GM23248 (cell line): ENCODE measurements at regions not wholly inside any gene's neighbourhood (a gene's known extent, or its start where the extent isn't known, plus 50 kb on each side); places are given as distances from the start of the nearest gene placed in this dataset.

Experiments
- DNase-seq: peaks from one replicate; pipeline ENCODE4 v3.0.0-alpha.2; 2015
- H2AFZ ChIP-seq: fragments of 200-600 bp; sonication (generic); 2 replicates; pipeline ENCODE4 v1.6.1; 2016; ENCODE audit warnings: antibody characterized with exemption
- H3F3A ChIP-seq: fragments of 200-600 bp; sonication (generic); 2 replicates; pipeline ENCODE4 v1.6.1; 2016; ENCODE audit warnings: mild to moderate bottlenecking, antibody characterized with exemption, mixed run types; ENCODE audit not compliant: insufficient read depth
- H3K27ac ChIP-seq: fragments of 200-600 bp; sonication (generic); 2 replicates; pipeline ENCODE4 v1.5.1; 2016; ENCODE audit warnings: mild to moderate bottlenecking
- H3K27me3 ChIP-seq: fragments of 200-600 bp; sonication (generic); replicated peaks from 2 replicates; pipeline ENCODE4 v1.6.1; 2016; ENCODE audit warnings: mild to moderate bottlenecking; ENCODE audit not compliant: insufficient read depth
- H3K36me3 ChIP-seq: fragments of 200-600 bp; sonication (generic); 2 replicates; pipeline ENCODE4 v1.6.1; 2016; ENCODE audit warnings: low read depth, mild to moderate bottlenecking
- H3K4me1 ChIP-seq: fragments of 200-600 bp; sonication (generic); 2 replicates; pipeline ENCODE4 v1.6.1; 2016; ENCODE audit warnings: mild to moderate bottlenecking; ENCODE audit not compliant: insufficient read depth
- H3K4me2 ChIP-seq: fragments of 200-600 bp; sonication (generic); one replicate; pipeline ENCODE4 v1.6.1; 2016; ENCODE audit warnings: mild to moderate bottlenecking; ENCODE audit not compliant: unreplicated experiment
- H3K4me3 ChIP-seq: fragments of 200-600 bp; sonication (generic); 2 replicates; pipeline ENCODE4 v1.5.1; 2016; ENCODE audit warnings: mild to moderate bottlenecking
- H3K79me2 ChIP-seq: fragments of 200-600 bp; sonication (generic); 2 replicates; pipeline ENCODE4 v1.6.1; 2016; ENCODE audit warnings: mild to moderate bottlenecking; ENCODE audit not compliant: insufficient read depth
- H3K9ac ChIP-seq: fragments of 200-600 bp; sonication (generic); 2 replicates; pipeline ENCODE4 v1.6.1; 2016; ENCODE audit warnings: mild to moderate bottlenecking
- H3K9me2 ChIP-seq: fragments of 200-600 bp; sonication (generic); 2 replicates; pipeline ENCODE4 v1.6.1; 2016; ENCODE audit warnings: mixed run types, mild to moderate bottlenecking, moderate library complexity; ENCODE audit not compliant: insufficient read depth
- H3K9me3 ChIP-seq: fragments of 200-600 bp; sonication (generic); one replicate; pipeline ENCODE4 v1.6.1; 2017; ENCODE audit warnings: low read depth
- H4K20me1 ChIP-seq: fragments of 200-600 bp; sonication (generic); 2 replicates; pipeline ENCODE4 v1.6.0; 2016; ENCODE audit not compliant: insufficient read depth
- EZH2 ChIP-seq: fragments of 200-600 bp; sonication (generic); IDR thresholded peaks from 2 replicates; pipeline ENCODE4 v1.6.1; 2018; ENCODE audit warnings: antibody characterized with exemption, mild to moderate bottlenecking; ENCODE audit not compliant: insufficient read depth, poor library complexity, severe bottlenecking
- EZH2phosphoT487 ChIP-seq: fragments of 200-600 bp; sonication (generic); IDR thresholded peaks from 2 replicates; pipeline ENCODE4 v1.6.1; 2018; ENCODE audit warnings: antibody characterized with exemption, moderate library complexity, mild to moderate bottlenecking, low read depth; ENCODE audit not compliant: insufficient read depth
- WGBS, 2 experiments: methylation state at CpG; one replicate each; pipeline ENCODE4 v1.1.6; 2015 to 2017; ENCODE audit warnings: low lambda C conversion rate in 2 of 2, low coverage in 1 of 2; ENCODE audit errors: missing lambda C conversion rate in 2 of 2; 5-methylcytosine and 5-hydroxymethylcytosine counted together
- in situ Hi-C: fragments of 300-500 bp; cut with MboI; formaldehyde crosslinking; loops from 2 replicates; pipeline ENCODE4 v1.15.0; 2020

DNA sequence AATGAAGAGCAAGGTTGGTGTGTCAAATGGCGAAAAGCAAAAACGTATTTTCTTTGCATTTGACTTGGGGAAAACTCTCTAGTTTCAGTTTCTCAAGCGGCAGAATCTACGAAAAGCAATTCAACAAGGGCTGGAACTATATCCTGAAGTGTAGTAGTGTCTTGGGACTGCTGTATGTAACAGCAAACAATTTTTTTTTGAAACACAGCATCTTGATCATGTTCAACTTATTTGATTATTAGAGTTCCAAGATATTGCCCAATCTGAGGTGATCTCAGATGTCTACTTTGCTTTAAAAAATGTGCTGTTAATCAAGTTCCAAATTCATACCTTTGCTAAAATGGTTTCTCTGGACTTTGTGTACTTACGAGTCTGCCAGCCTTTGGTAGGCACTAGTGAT is 120.6 kb downstream of the ZWINT start:
- Histone ChIP-seq H2AFZ (no peak overlapping the region), H3K27ac (no peak overlapping the region), H3K4me3 (no peak overlapping the region), H3K79me2 (no peaks in the 10 kb centered on the region), H3F3A (no peaks in the 10 kb centered on the region), H3K4me2 (no peak overlapping the region), H3K27me3 (no peaks in the 10 kb centered on the region), H4K20me1 (no peaks in the 10 kb centered on the region), H3K9me3 (no peaks in the 10 kb centered on the region), H3K9ac (no peak overlapping the region), H3K9me2 (no peaks in the 10 kb centered on the region; the same call in 1 of the 2 replicates), H3K4me1 (no peaks in the 10 kb centered on the region), H3K36me3 (no peaks in the 10 kb centered on the region)
- in situ Hi-C loops: no loop called here
- DNase-seq: no peak
- WGBS, 2 experiments: 15 to 21% methylated on average over 5 of the region's 5 CpGs
- TF ChIP-seq EZH2 (no peak), EZH2phosphoT487 (no peak)

- Histone ChIP-seq H3K4me1 (no peaks in the 10 kb centered on the region), H3K27ac (no peak overlapping the region), H2AFZ (no peak overlapping the region), H3K9me3 (no peaks in the 10 kb centered on the region), H3K36me3 (no peaks in the 10 kb centered on the region), H3K4me2 (no peak overlapping the region), H4K20me1 (no peaks in the 10 kb centered on the region), H3K4me3 (no peak overlapping the region), H3F3A (no peaks in the 10 kb centered on the region), H3K9ac (no peak overlapping the region), H3K27me3 (no peaks in the 10 kb centered on the region), H3K9me2 (no peaks in the 10 kb centered on the region), H3K79me2 (no peaks in the 10 kb centered on the region)
- in situ Hi-C loops: no loop called here
- WGBS, 2 experiments: 6 to 10% methylated on average over 5 of the region's 5 CpGs
- DNase-seq: peak; percentile 0
- TF ChIP-seq EZH2: no peak
- TF ChIP-seq EZH2phosphoT487: no peak
Measured at GRCh38 chr10:56231436-56231835, 129.6 kb downstream of the ZWINT start.

GRCh38 chr10:56222237-56222636 is 138.8 kb downstream of the ZWINT start:
- in situ Hi-C loops: no loop called here
- no peaks in the 10 kb centered on the region for H3K9me3 ChIP-seq
- TF ChIP-seq EZH2 (no peak), EZH2phosphoT487 (no peak)

DNA sequence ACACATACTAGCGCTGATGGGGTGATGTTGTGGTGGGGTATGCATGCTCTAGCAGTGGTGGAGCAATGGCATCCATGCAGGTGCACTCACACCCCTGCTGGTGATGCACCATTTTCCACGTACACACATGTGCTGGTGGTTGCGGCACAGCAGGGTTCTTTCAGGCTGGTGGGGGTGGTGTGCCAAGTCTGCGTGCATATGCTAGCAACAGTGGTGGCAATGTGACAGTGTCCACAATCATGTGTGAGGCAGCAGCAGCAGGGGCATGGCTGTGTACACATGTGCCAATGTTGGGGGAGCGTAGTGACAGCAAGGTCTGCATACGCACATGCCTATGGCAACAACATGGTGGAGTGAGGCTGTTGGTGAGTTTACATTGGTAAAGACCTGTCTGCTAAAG is 148.1 kb downstream of the ZWINT start:
- H3K27ac ChIP-seq: no peak overlapping the region
- no peak for TF ChIP-seq EZH2
- no peak for TF ChIP-seq EZH2phosphoT487
- H4K20me1 ChIP-seq: no peaks in the 10 kb centered on the region
- no peaks in the 10 kb centered on the region for H3K36me3 ChIP-seq
- no peak overlapping the region for H3K9ac ChIP-seq
- no peaks in the 10 kb centered on the region for H3F3A ChIP-seq
- 51 to 53% methylated on average over 6 of the region's 6 CpGs for WGBS, 2 experiments
- H2AFZ ChIP-seq: no peak overlapping the region
- no peaks in the 10 kb centered on the region for H3K4me1 ChIP-seq
- no peaks in the 10 kb centered on the region for H3K27me3 ChIP-seq
- in situ Hi-C loops: no loop called here
- H3K9me2 ChIP-seq: no peaks in the 10 kb centered on the region
- no peak for DNase-seq
- no peak overlapping the region for H3K4me2 ChIP-seq
- H3K4me3 ChIP-seq: no peak overlapping the region
- no peaks in the 10 kb centered on the region for H3K79me2 ChIP-seq
- H3K9me3 ChIP-seq: no peaks in the 10 kb centered on the region

More at GRCh38 chr10:56222237-56222636, 138.8 kb downstream of the ZWINT start:
- no peaks in the 10 kb centered on the region for H3K9me2 ChIP-seq
- H3F3A ChIP-seq: no peaks in the 10 kb centered on the region
- no peak overlapping the region for H3K4me3 ChIP-seq
- H4K20me1 ChIP-seq: no peaks in the 10 kb centered on the region
- no peaks in the 10 kb centered on the region for H3K27me3 ChIP-seq
- no peak overlapping the region for H2AFZ ChIP-seq
- no peaks in the 10 kb centered on the region for H3K36me3 ChIP-seq
- H3K9ac ChIP-seq: no peak overlapping the region
- no peak overlapping the region for H3K4me2 ChIP-seq
- 23 to 34% methylated on average over 3 of the region's 3 CpGs for WGBS, 2 experiments
- no peak for DNase-seq
- no peak overlapping the region for H3K27ac ChIP-seq
- no peaks in the 10 kb centered on the region for H3K79me2 ChIP-seq
- no peaks in the 10 kb centered on the region for H3K4me1 ChIP-seq

GRCh38 chr10:56181607-56182006 is 179.5 kb downstream of the ZWINT start:
- no peak overlapping the region for H3K4me3 ChIP-seq
- 0 to 2% methylated on average over 2 of the region's 2 CpGs for WGBS, 2 experiments
- in situ Hi-C loops: no loop called here
- H4K20me1 ChIP-seq: no peaks in the 10 kb centered on the region
- no peak for TF ChIP-seq EZH2phosphoT487
- TF ChIP-seq EZH2: no peak
- H3K9me3 ChIP-seq: no peaks in the 10 kb centered on the region
- no peaks in the 10 kb centered on the region for H3K27me3 ChIP-seq
- no peak overlapping the region for H3K9ac ChIP-seq
- H3K9me2 ChIP-seq: no peaks in the 10 kb centered on the region
- no peak for DNase-seq
- H3K4me1 ChIP-seq: no peaks in the 10 kb centered on the region
- no peak overlapping the region for H3K4me2 ChIP-seq
- no peak overlapping the region for H2AFZ ChIP-seq
- no peaks in the 10 kb centered on the region for H3K79me2 ChIP-seq
- no peaks in the 10 kb centered on the region for H3K36me3 ChIP-seq
- no peaks in the 10 kb centered on the region for H3F3A ChIP-seq
- no peak overlapping the region for H3K27ac ChIP-seq
